ENCODE measurements at regions not wholly inside any gene's neighbourhood (a gene's known extent, or its start where the extent isn't known, plus 50 kb on each side); places are given as distances from the start of the nearest gene placed in this dataset.

- TF ChIP-seq CTCF (IDR thresholded peaks at IDR 0.05; ENCODE audit: low read length) (no peak), EZH2 (optimal IDR thresholded peaks at IDR 0.05; ENCODE audit: low read depth, low read length) (no peak)
Measured at GRCh38 chr12:31828071-31828470, 99.2 kb upstream of the AMN1 start.

Data from MM.1S (cell line).